ENCODE measurements at regions not wholly inside any gene's neighbourhood (a gene's known extent, or its start where the extent isn't known, plus 50 kb on each side); places are given as distances from the start of the nearest gene placed in this dataset.

DNA sequence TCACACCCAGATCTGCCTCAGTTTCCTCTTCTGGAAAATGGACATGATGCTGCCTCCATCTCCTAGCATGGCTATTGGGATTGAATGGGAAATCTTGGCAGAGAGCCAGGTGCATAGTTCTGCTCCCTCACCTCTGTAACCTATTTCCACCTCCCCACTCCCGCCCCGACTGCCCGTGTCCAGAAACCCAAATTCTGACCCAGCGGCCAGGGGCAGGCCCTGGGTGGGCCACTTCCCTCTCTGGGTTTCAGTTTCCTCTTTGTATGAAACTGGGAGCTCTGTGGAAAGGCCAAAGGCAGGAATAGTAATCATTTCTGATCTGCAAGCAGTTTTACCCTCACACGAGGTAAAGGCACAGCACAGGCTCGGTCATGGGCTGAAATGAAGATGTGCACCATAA lies 74.1 kb upstream of the DUSP5 start:
- Histone ChIP-seq H3K9me3 (ENCODE audit: low read length) (no peaks in the 10 kb centered on the region), H3K9ac (ENCODE audit: insufficient read depth, low read depth, low read length) (no peak overlapping the region), H3K4me3 (replicated peaks in 1 of 3; ENCODE audit: insufficient read depth in 1 of 3, low read depth in 2 of 3, low read length in 3 of 3) (no peak overlapping the region), H3K79me2 (ENCODE audit: insufficient read depth, low read length) (no peaks in the 10 kb centered on the region), H3K36me3 (replicated peaks in 1 of 2; ENCODE audit: control insufficient read depth in 1 of 2, insufficient read depth in 2 of 2, low read length in 2 of 2) (no peaks in the 10 kb centered on the region), H3K27me3 (ENCODE audit: control insufficient read depth in 1 of 2, insufficient read depth in 2 of 2, low read length in 2 of 2) (peaks cover 0 to 2% of the 10 kb centered on the region in 2 experiments; a peak in 1 of 5 replicates), H2AFZ (ENCODE audit: low read length) (no peak overlapping the region), H4K20me1 (ENCODE audit: insufficient read depth, low read length) (no peaks in the 10 kb centered on the region), H3K4me1 (ENCODE audit: insufficient read depth, low read length) (0 out of 2 replicates have a peak, but pooled peaks cover 8% of the 10 kb centered on the region), H3K4me2 (ENCODE audit: low read depth, low read length) (no peak overlapping the region), H3K27ac (ENCODE audit: extremely low read length, insufficient read depth, low read length) (no peak overlapping the region)
- WGBS (ENCODE audit: low lambda C conversion rate) = 20% methylated on average over 3 of the region's 6 CpGs
- no peak for TF ChIP-seq FLYWCH1 (CRISPR knock-in tag; IDR thresholded peaks at IDR 0.05)
- 0 out of 2 replicates have a peak, but pooled peaks have one; percentile 63 for TF ChIP-seq LCORL (IDR thresholded peaks at IDR 0.05)
- no peak for TF ChIP-seq LCORL (CRISPR knock-in tag; IDR thresholded peaks at IDR 0.05)
- DNase-seq (ENCODE audit: low spot score) (no peak), FAIRE-seq (no peak), ATAC-seq (no peak)
- in situ Hi-C loops (cut with HindIII; ENCODE audit: extremely low pct_ligation_motif_present, low pct_unique_long_range_greater_than_20kb) = no loop called here
- intact Hi-C loops (cut with micrococcal nuclease; ENCODE audit: unreplicated experiment) = no loop called here
- POLR2A ChIA-PET = no interaction called here
- CTCF ChIA-PET (ENCODE audit: low intra/inter-chr PET ratio, low total read pairs) = no interaction called here
- no TSS peak for BruUV-seq (replicated peaks)

DNA sequence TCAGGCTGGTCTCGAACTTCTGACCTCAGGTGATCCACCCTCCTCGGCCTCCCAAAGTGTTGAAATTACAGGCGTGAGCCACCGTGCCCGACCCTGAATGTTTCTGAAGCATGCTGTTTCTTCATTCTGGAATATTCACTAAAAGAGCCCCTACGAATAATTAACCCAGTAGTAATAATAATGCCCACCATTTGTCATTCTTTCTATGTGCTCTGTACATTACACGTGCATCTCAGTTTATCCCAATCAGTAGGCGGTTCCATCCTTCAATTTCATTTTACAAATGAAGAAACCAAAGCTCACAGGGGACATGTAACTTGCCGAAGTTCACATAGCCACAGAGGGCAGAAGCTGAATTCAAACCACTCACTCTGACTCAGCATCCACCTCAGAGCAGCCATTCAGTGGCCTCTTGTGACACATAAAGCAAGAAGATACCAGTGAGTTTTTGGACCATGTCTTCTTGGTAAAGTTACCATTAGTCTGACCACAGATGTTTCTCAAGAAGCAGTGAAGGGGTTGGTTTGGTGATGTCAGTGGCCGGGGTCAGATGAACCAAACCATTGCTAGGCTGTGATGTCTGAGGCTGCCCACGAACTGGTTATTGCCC lies 71.9 kb upstream of the DUSP5 start:
- FAIRE-seq (no peak), ATAC-seq (no peak; the same call in 2 of the 3 replicates), DNase-seq (ENCODE audit: low spot score) (peak; percentile 20)
- BruUV-seq (replicated peaks) = no TSS peak
- no peaks in the 10 kb centered on the region for H3K9me3 ChIP-seq (ENCODE audit: low read length)
- H3K4me3 ChIP-seq (replicated peaks in 1 of 3; ENCODE audit: insufficient read depth in 1 of 3, low read depth in 2 of 3, low read length in 3 of 3) = no peak overlapping the region
- in situ Hi-C loops (cut with HindIII; ENCODE audit: extremely low pct_ligation_motif_present, low pct_unique_long_range_greater_than_20kb) (no loop called here), intact Hi-C loops (cut with micrococcal nuclease; ENCODE audit: unreplicated experiment) (no loop called here)
- ChIA-PET CTCF (ENCODE audit: low intra/inter-chr PET ratio, low total read pairs) (no interaction called here), POLR2A (no interaction called here)
- H3K9ac ChIP-seq (ENCODE audit: insufficient read depth, low read depth, low read length) = no peak overlapping the region
- H4K20me1 ChIP-seq (ENCODE audit: insufficient read depth, low read length) = no peaks in the 10 kb centered on the region
- H3K4me2 ChIP-seq (ENCODE audit: low read depth, low read length) = no peak overlapping the region
- H2AFZ ChIP-seq (ENCODE audit: low read length) = no peak overlapping the region
- no peaks in the 10 kb centered on the region for H3K79me2 ChIP-seq (ENCODE audit: insufficient read depth, low read length)
- no peaks in the 10 kb centered on the region for H3K36me3 ChIP-seq (replicated peaks in 1 of 2; ENCODE audit: control insufficient read depth in 1 of 2, insufficient read depth in 2 of 2, low read length in 2 of 2)
- no peak overlapping the region for H3K27ac ChIP-seq (ENCODE audit: extremely low read length, insufficient read depth, low read length)
- H3K4me1 ChIP-seq (ENCODE audit: insufficient read depth, low read length) = 0 out of 2 replicates have a peak, but pooled peaks cover 8% of the 10 kb centered on the region
- WGBS (ENCODE audit: low lambda C conversion rate) = 33% methylated on average over 11 of the region's 11 CpGs
- TF ChIP-seq NFE2L2 (IDR thresholded peaks at IDR 0.05; ENCODE audit: low read length) (0 out of 2 replicates have a peak, but pooled peaks have one; percentile 36), ZNF432 (CRISPR knock-in tag; IDR thresholded peaks at IDR 0.05; ENCODE audit: borderline replicate concordance) (no peak)
- TF ChIP-seq, protein P1, sequence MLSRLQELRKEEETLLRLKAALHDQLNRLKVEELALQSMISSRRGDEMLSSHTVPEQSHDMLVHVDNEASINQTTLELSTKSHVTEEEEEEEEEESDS (CRISPR knock-in tag; IDR thresholded peaks at IDR 0.05; ENCODE audit: borderline replicate concordance) = no peak
- TF ChIP-seq, protein P2, sequence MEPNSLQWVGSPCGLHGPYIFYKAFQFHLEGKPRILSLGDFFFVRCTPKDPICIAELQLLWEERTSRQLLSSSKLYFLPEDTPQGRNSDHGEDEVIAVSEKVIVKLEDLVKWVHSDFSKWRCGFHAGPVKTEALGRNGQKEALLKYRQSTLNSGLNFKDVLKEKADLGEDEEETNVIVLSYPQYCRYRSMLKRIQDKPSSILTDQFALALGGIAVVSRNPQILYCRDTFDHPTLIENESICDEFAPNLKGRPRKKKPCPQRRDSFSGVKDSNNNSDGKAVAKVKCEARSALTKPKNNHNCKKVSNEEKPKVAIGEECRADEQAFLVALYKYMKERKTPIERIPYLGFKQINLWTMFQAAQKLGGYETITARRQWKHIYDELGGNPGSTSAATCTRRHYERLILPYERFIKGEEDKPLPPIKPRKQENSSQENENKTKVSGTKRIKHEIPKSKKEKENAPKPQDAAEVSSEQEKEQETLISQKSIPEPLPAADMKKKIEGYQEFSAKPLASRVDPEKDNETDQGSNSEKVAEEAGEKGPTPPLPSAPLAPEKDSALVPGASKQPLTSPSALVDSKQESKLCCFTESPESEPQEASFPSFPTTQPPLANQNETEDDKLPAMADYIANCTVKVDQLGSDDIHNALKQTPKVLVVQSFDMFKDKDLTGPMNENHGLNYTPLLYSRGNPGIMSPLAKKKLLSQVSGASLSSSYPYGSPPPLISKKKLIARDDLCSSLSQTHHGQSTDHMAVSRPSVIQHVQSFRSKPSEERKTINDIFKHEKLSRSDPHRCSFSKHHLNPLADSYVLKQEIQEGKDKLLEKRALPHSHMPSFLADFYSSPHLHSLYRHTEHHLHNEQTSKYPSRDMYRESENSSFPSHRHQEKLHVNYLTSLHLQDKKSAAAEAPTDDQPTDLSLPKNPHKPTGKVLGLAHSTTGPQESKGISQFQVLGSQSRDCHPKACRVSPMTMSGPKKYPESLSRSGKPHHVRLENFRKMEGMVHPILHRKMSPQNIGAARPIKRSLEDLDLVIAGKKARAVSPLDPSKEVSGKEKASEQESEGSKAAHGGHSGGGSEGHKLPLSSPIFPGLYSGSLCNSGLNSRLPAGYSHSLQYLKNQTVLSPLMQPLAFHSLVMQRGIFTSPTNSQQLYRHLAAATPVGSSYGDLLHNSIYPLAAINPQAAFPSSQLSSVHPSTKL (CRISPR knock-in tag; IDR thresholded peaks at IDR 0.05) = no peak
- H3K27me3 ChIP-seq (ENCODE audit: control insufficient read depth in 1 of 2, insufficient read depth in 2 of 2, low read length in 2 of 2) = peaks cover 0 to 2% of the 10 kb centered on the region in 2 experiments; a peak in 1 of 5 replicates

Data from HepG2 (cell line).